Astrocyte (in vitro differentiated cells and primary cell): ENCODE measurements at regions not wholly inside any gene's neighbourhood (a gene's known extent, or its start where the extent isn't known, plus 50 kb on each side); places are given as distances from the start of the nearest gene placed in this dataset.

ENCODE experiments used
- EZH2 ChIP-seq: IDR thresholded peaks from 2 replicates; pipeline ENCODE4 v1.6.1; 2012; ENCODE audit warnings: mild to moderate bottlenecking, low read length, inconsistent platforms; ENCODE audit not compliant: insufficient read depth
- TF ChIP-seq, protein P1 (sequence below): IDR thresholded peaks from 2 replicates; pipeline ENCODE4 v1.5.1; 2011; ENCODE audit warnings: low read depth, mild to moderate bottlenecking, inconsistent platforms, low read length, moderate library complexity; ENCODE audit not compliant: insufficient read depth

DNA sequence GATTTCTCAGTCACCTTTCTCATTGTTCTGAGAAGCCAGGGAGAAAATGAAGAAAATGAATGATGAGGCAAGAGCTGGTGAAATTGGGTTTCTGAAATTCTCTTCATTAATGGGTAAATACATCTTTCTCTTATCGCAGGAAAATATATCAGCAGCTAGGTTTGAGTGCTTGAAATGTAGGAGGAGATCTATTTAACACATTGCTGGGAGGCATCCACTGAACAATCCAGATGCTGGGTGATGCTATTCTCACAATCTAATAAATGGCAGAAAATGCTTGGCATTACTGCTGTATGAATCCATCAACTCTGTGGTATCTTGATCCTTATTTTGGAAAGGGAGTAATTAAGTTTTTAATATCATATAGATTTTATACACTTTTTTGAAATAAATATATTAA is 199.6 kb upstream of the LRP1B start:
- no peak for TF ChIP-seq EZH2
- TF ChIP-seq, protein P1, sequence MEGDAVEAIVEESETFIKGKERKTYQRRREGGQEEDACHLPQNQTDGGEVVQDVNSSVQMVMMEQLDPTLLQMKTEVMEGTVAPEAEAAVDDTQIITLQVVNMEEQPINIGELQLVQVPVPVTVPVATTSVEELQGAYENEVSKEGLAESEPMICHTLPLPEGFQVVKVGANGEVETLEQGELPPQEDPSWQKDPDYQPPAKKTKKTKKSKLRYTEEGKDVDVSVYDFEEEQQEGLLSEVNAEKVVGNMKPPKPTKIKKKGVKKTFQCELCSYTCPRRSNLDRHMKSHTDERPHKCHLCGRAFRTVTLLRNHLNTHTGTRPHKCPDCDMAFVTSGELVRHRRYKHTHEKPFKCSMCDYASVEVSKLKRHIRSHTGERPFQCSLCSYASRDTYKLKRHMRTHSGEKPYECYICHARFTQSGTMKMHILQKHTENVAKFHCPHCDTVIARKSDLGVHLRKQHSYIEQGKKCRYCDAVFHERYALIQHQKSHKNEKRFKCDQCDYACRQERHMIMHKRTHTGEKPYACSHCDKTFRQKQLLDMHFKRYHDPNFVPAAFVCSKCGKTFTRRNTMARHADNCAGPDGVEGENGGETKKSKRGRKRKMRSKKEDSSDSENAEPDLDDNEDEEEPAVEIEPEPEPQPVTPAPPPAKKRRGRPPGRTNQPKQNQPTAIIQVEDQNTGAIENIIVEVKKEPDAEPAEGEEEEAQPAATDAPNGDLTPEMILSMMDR, result no peak
